GM12872 (cell line): ENCODE measurements at regions not wholly inside any gene's neighbourhood (a gene's known extent, or its start where the extent isn't known, plus 50 kb on each side); places are given as distances from the start of the nearest gene placed in this dataset.

Source experiments
- TF ChIP-seq, protein P1 (sequence below): IDR thresholded peaks from 3 replicates; pipeline ENCODE4 v1.5.1; 2011; ENCODE audit warnings: low read depth, mild to moderate bottlenecking, low read length, moderate library complexity; ENCODE audit not compliant: insufficient read depth

- TF ChIP-seq, protein P1, sequence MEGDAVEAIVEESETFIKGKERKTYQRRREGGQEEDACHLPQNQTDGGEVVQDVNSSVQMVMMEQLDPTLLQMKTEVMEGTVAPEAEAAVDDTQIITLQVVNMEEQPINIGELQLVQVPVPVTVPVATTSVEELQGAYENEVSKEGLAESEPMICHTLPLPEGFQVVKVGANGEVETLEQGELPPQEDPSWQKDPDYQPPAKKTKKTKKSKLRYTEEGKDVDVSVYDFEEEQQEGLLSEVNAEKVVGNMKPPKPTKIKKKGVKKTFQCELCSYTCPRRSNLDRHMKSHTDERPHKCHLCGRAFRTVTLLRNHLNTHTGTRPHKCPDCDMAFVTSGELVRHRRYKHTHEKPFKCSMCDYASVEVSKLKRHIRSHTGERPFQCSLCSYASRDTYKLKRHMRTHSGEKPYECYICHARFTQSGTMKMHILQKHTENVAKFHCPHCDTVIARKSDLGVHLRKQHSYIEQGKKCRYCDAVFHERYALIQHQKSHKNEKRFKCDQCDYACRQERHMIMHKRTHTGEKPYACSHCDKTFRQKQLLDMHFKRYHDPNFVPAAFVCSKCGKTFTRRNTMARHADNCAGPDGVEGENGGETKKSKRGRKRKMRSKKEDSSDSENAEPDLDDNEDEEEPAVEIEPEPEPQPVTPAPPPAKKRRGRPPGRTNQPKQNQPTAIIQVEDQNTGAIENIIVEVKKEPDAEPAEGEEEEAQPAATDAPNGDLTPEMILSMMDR = no peak
These were observed 151.4 kb upstream of the TSHZ2 start for GRCh38 chr20:52820641-52821292.

DNA sequence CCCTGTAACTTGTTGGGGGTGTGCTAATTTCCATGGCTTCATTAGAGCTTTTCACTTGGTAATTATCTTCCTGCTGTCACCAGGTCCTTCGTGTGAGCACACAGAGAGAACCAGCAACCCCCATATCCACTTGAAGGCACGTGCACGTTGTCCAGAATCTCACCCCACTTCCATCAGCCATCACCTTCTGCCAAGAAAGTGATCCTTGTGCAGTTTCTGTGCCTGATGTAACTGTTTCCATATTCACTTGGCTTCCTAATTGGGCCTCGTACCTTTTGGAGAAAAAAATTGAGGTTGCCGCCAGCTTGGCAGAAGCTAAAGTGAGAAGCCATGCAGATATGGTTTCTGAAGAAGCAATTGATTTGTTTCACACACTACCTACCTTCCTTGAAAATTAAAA lies 153.7 kb upstream of the TSHZ2 start:
- TF ChIP-seq, protein P1 = no peak

DNA sequence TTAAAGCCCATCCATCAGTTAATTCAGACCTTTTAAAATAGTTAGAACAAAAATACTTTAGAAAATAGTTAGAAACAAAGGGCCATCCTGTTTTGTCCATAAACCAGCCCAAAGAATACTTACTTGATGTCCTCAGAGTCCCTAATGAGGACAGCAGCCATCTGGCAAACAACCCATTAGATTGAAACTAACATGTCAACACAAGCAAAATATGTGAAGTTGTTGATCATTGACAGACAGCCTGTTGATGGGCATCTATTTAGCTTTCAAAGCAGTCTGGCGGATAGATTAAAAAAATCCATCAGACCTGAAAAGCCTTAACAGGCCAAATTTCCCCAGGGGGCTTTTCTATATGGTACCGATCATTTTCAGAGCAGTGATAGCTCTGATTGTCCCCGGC lies 154.2 kb upstream of the TSHZ2 start:
- TF ChIP-seq, protein P1 = no peak

DNA sequence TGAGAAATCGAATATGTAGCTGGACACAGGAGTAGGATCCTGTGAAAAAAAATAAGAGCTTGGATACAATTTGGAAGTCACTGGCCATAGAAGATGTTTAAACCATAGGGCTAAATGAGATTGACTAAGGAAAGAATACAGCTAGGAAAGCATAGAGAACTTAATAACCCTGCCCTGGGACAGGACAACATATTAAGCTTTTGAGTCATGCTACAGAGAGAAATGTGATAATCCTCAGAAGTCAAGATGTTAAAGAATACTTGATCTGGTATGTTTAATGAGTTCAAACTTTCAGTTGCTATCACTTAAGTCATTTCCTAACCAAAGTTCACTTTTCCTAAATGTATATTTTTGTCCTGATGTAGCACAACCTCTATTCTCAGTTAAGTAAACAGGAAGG lies 154.6 kb upstream of the TSHZ2 start:
- TF ChIP-seq, protein P1 = no peak

DNA sequence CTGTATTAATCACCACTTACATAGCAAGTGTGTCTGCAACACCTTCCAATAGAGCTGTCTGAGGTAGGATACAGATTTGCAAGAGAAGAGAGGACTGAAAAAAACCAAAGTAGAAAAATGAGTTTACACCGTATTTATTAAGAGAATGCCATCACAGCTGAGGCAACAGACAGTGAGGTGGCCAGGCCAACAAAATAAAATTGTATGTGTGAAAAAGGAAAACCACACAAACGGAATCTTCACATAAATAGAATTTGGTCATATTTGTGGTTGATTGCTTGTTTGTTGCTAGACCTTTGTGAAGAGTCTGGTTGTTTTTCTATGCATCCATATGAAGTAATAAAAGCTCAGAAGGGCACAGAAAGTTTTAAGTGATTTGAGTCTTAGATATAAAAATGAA lies 157.8 kb upstream of the TSHZ2 start:
- TF ChIP-seq, protein P1 = no peak

DNA sequence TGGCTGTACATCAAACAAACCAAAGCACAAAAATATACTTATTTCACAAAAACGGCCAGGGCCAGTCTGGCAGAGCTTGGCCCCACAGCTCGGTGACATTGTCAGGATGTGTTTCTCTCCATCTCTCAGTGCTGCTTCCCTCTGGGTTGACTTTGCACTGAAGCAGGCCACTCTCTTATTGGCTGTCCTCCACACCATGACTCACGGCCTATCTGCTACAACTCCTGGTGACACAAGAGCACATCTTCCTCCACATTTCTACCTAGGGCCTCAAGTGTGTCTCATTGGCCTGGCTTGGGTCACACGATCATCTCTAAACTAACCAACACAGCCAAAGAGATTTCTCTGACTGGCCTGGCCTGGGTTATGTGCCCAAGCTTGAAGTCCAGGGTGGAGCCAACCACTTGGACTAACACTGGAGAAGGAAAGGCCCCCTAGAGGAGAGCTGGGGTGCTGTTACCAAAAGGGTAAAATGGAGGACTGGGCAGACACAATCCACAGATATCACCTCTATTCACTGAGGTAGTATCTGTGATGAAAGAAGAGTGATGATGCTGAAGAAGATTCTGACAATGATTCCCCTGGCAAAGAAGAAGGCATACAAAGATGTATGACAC lies 159.8 kb upstream of the TSHZ2 start:
- TF ChIP-seq, protein P1 = peak; percentile 31; the same call in 2 of the 3 replicates

DNA sequence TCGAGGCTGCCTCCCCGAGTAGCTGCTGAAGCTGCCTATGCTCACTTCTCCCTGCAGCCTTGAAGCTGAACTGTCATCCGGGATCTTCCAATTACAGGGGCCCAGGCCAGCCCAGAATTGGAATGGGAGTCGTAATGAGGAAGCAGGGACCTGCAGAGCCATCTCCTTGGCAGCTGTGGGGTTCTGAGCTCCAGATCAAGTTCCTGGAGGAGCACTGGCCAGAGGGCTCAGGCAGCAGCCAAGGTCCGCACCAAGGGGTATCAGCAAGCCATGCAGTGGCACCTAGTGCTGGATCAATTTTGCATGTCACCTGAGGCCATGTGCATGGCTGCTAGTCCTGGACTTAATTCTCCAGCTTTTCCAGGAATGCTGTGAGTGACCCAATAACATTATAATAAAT lies 163.2 kb upstream of the TSHZ2 start:
- TF ChIP-seq, protein P1 = no peak

- TF ChIP-seq, protein P1 = no peak
These were observed 165.2 kb upstream of the TSHZ2 start for GRCh38 chr20:52806918-52807317.
